A549 (cell line): ENCODE measurements at regions not wholly inside any gene's neighbourhood (a gene's known extent, or its start where the extent isn't known, plus 50 kb on each side); places are given as distances from the start of the nearest gene placed in this dataset.

Source experiments
- BHLHE40 ChIP-seq: IDR thresholded peaks from 2 replicates; pipeline ENCODE4 v1.6.1; 2012; ENCODE audit warnings: low read depth, low read length, inconsistent platforms
- CTCF ChIP-seq: fragments of >200 bp; sonication (Bioruptor Twin); formaldehyde crosslinking; IDR thresholded peaks from 3 replicates; pipeline ENCODE4 v1.5.1; 2016
- EP300 ChIP-seq, 2 experiments: fragments of >200 bp; sonication (Bioruptor Twin); formaldehyde crosslinking; IDR thresholded peaks; 2 replicates in 1 of 2; 3 replicates in 1 of 2; pipeline ENCODE4 v1.6.1; 2016 to 2017
- POLR2A ChIP-seq: IDR thresholded peaks from 2 replicates; pipeline ENCODE4 v1.6.1; 2012; ENCODE audit warnings: mild to moderate bottlenecking, low read length
- RAD21 ChIP-seq, 2 experiments: fragments of >200 bp in 1 of 2; sonication (Bioruptor Twin) in 1 of 2; formaldehyde crosslinking in 1 of 2; IDR thresholded peaks in 1 of 2; conservative IDR thresholded peaks in 1 of 2; 2 replicates in 1 of 2; 3 replicates in 1 of 2; pipeline ENCODE4 v1.6.1; 2012 to 2018; ENCODE audit warnings: inconsistent platforms in 1 of 2
- USF2 ChIP-seq: fragments of 450-650 bp; IDR thresholded peaks from 2 replicates; pipeline ENCODE4 v1.6.1; 2014; ENCODE audit warnings: antibody characterized with exemption

GRCh38 chr11:70628855-70629844 lies 230.8 kb downstream of the CTTN start:
- TF ChIP-seq BHLHE40 (no peak), RAD21 (conservative IDR thresholded peaks at IDR 0.05 in 1 of 2, IDR thresholded peaks at IDR 0.05 in 1 of 2) (no peak), POLR2A (no peak), EP300 (IDR thresholded peaks at IDR 0.05) (no peak), CTCF (no peak), USF2 (no peak)
